Upper lobe of left lung (tissue), 4 donors: ENCODE measurements at regions not wholly inside any gene's neighbourhood (a gene's known extent, or its start where the extent isn't known, plus 50 kb on each side); places are given as distances from the start of the nearest gene placed in this dataset.

Experiments used
- CTCF ChIP-seq, 6 experiments: fragments of 450-650 bp in 4 of 6; fragments of 200-600 bp in 2 of 6; sonication (generic) in 2 of 6; IDR thresholded peaks; one replicate each; pipeline ENCODE4 v1.5.1; 2016 to 2019; ENCODE audit warnings: antibody characterized with exemption in 6 of 6
- POLR2A ChIP-seq, 4 donors: fragments of 450-650 bp; IDR thresholded peaks; one replicate each; pipeline ENCODE4 v1.5.1; 2016 to 2017; ENCODE audit warnings: antibody characterized with exemption in 4 of 4, mild to moderate bottlenecking in 2 of 4

DNA sequence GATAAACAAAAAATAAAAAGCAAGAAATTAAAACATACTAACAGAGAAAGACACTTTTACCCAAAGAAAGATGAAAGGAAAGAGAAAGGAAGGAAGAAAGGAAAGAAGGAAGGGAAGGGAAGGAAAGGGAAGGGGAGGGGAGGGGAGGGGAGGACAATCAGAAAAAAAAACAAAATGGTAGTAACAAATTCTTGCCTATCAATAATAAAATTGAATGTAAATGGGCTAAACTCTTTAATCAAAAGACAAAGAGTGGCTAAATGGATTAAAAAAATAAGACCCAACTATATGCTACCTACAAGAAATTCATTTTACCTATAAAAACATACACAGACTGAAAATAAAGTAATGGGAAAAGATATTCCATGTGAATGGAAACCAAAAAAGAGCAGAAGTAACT, 372.9 kb upstream of the NFIA start:
- TF ChIP-seq CTCF (IDR thresholded peaks at IDR 0.05): no peak
- no peak for TF ChIP-seq POLR2A (IDR thresholded peaks at IDR 0.05)
